T-helper 1 cell treated with Interleukin-12 subunit alpha and Interleukin-12 subunit beta and Interleukin-4 antibody, amounts not matched to agents 30 μg/mL and 1 μg/mL, for 36 hours (primary cell): ENCODE measurements at regions not wholly inside any gene's neighbourhood (a gene's known extent, or its start where the extent isn't known, plus 50 kb on each side); places are given as distances from the start of the nearest gene placed in this dataset.

Source experiments
- H3K27ac Mint-ChIP-seq: one replicate; pipeline ENCODE4 v1.8.0; 2021; ENCODE audit warnings: mild to moderate bottlenecking, mixed read lengths
- H3K27me3 Mint-ChIP-seq: one replicate; pipeline ENCODE4 v1.8.0; 2021; ENCODE audit warnings: low read depth, mixed read lengths
- H3K36me3 Mint-ChIP-seq: one replicate; pipeline ENCODE4 v1.8.0; 2021; ENCODE audit warnings: low read depth, mixed read lengths
- H3K4me1 Mint-ChIP-seq: one replicate; pipeline ENCODE4 v1.8.0; 2021; ENCODE audit warnings: low read depth, mixed read lengths
- H3K4me3 Mint-ChIP-seq: one replicate; pipeline ENCODE4 v1.8.0; 2021; ENCODE audit warnings: mild to moderate bottlenecking, moderate library complexity, mixed read lengths
- H3K9me3 Mint-ChIP-seq: one replicate; pipeline ENCODE4 v1.8.0; 2021; ENCODE audit warnings: mixed read lengths

DNA sequence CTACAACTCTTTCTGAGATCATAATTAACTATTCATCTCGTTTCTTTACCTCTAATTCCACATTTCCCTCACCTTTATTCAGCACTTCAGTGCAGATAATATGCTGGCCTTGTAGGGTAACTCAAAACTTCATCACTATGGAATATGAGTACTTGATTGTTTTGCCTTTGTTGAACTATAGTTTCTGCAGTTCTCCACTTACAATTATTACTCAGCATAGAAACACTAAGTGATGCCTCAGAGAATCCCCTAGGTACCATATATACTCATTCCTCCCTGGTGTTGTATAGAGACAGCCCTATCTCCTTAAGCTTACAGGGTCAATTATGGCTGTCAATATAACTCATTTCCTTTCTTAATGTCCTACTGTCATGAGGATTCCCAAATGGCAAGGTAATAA, 380.6 kb upstream of the RBMS3 start:
- Mint-ChIP-seq H3K27ac (no peak overlapping the region), H3K9me3 (peaks cover 10% of the 10 kb centered on the region), H3K4me1 (no peaks in the 10 kb centered on the region), H3K27me3 (no peaks in the 10 kb centered on the region), H3K36me3 (no peaks in the 10 kb centered on the region), H3K4me3 (no peak overlapping the region)

DNA sequence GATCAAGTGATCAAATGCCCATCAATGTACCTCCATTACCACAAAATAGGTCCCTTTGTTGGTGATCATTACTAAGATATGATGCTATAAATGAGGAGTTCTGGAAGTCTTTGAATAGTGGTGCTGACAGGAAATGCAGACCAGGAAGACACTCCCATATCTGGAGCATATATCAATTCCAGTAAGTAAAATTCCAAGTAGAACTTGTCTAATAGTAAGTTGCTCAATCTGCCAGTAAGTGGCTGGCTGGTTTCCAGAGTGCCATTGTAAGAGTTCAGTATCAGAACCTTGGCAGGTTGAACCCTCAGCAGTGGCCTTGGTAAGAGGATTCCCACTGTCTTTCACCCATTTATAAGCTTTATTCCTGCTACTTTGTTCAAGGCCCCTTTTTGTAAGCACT, 379.9 kb upstream of the RBMS3 start:
- Mint-ChIP-seq H3K4me1 (no peaks in the 10 kb centered on the region), H3K27me3 (no peaks in the 10 kb centered on the region), H3K4me3 (no peak overlapping the region), H3K36me3 (no peaks in the 10 kb centered on the region), H3K9me3 (peaks cover 10% of the 10 kb centered on the region), H3K27ac (no peak overlapping the region)

- no peaks in the 10 kb centered on the region for H3K4me1 Mint-ChIP-seq
- no peaks in the 10 kb centered on the region for H3K27me3 Mint-ChIP-seq
- no peak overlapping the region for H3K27ac Mint-ChIP-seq
- peaks cover 10% of the 10 kb centered on the region for H3K9me3 Mint-ChIP-seq
- no peak overlapping the region for H3K4me3 Mint-ChIP-seq
- H3K36me3 Mint-ChIP-seq = no peaks in the 10 kb centered on the region
Measured at GRCh38 chr3:28903171-28903601, 377.7 kb upstream of the RBMS3 start.

- Mint-ChIP-seq H3K4me1 (no peaks in the 10 kb centered on the region), H3K27me3 (no peaks in the 10 kb centered on the region), H3K36me3 (no peaks in the 10 kb centered on the region), H3K9me3 (peaks cover 10% of the 10 kb centered on the region), H3K27ac (no peak overlapping the region), H3K4me3 (no peak overlapping the region)
Measured at GRCh38 chr3:28905798-28906197, 375.1 kb upstream of the RBMS3 start.

DNA sequence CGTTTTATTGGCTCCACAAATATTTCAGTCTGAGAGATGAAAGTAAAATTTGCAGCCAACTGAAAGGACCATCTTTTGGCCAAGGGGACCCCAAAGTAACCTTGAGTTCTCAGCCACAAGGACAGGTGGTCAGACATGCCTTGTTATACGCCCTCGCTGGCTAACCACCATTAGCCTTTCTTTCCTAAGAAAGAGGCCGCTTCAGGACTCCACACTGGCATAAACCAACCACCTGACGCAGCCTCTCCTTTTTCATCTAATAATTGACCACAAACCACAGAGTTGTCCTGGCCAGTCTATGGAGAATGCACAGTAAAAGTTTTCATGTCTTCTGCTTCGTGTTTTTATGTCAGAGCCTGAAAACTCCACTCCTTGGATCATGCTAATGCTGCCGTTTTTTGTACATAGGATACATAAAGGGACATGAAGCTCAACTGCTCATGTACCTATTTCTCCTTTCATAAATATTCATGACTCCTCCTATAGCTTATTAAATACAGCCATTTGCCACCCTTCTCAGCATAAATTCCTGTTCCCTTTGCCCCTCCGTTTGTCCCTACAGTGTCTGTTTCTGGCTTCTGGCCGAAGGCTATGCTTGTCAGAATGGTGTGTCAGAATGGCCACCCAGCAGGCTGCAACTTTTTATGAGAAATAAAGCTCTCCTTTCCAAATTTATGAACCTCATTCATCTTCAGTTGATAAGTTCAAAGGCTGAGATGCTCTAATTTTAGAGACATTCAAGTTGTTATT, 374.1 kb upstream of the RBMS3 start:
- H3K27ac Mint-ChIP-seq = no peak overlapping the region
- H3K36me3 Mint-ChIP-seq = no peaks in the 10 kb centered on the region
- H3K4me1 Mint-ChIP-seq = no peaks in the 10 kb centered on the region
- peaks cover 10% of the 10 kb centered on the region for H3K9me3 Mint-ChIP-seq
- no peaks in the 10 kb centered on the region for H3K27me3 Mint-ChIP-seq
- H3K4me3 Mint-ChIP-seq = no peak overlapping the region

DNA sequence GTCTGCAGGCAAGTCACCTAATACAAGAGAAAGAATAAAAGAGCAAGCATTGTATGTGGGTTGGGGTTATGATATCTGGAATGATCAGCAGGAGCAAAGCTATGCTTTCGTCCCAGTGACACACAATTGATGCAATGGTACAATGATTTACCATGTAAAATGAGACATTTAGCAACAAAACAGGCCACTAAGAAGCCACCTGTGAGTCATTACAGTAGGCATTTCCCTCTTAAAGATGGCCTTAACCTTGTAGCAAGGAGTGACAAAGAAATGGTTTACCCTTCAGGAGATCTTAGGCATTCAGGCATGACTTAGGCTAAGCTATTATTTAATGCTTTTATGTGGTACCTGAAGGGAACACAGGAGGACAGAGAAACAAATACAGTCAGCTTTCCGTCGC, 373.3 kb upstream of the RBMS3 start:
- Mint-ChIP-seq H3K27ac (no peak overlapping the region), H3K4me3 (no peak overlapping the region), H3K36me3 (no peaks in the 10 kb centered on the region), H3K4me1 (peaks cover 3% of the 10 kb centered on the region), H3K27me3 (no peaks in the 10 kb centered on the region), H3K9me3 (peaks cover 7% of the 10 kb centered on the region)

DNA sequence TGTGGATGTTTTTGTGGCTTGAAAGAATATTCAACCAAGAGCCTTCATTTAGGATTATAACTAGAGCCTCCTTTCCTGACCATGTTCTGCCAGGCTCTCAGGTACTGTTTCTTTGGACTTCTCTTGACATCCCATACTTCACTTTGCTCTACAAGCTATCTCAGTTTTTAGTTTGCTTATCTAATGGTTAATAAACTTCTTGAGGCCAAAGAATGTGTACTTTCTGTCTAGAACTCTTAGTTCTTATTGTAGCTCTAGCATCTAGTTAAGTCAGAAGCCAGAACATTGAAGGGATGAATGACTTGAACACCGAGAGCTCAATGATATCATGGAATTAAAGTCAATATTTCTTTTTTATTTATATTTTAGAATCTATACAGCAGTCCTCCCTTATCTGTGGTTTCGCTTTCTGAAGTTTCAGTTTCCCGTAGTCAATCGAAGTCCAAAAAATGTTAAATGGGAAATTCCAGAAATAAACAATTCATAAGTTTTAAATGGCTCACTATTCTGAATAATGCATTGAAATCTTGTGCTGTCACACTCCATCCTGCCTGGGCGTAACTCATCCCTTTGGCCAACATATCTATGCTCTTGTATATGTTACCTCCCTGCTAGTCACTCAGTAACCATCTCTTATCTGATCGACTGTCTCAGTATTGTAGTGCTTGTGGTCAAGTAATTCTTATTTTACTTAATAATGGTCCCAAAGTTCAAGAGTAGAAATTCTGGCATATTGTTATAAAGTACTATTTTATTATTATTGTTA, 368.6 kb upstream of the RBMS3 start:
- no peaks in the 10 kb centered on the region for H3K9me3 Mint-ChIP-seq
- H3K27me3 Mint-ChIP-seq = peaks cover 8% of the 10 kb centered on the region
- H3K4me3 Mint-ChIP-seq = no peak overlapping the region
- H3K27ac Mint-ChIP-seq = no peak overlapping the region
- peaks cover 21% of the 10 kb centered on the region for H3K4me1 Mint-ChIP-seq
- H3K36me3 Mint-ChIP-seq = no peaks in the 10 kb centered on the region

DNA sequence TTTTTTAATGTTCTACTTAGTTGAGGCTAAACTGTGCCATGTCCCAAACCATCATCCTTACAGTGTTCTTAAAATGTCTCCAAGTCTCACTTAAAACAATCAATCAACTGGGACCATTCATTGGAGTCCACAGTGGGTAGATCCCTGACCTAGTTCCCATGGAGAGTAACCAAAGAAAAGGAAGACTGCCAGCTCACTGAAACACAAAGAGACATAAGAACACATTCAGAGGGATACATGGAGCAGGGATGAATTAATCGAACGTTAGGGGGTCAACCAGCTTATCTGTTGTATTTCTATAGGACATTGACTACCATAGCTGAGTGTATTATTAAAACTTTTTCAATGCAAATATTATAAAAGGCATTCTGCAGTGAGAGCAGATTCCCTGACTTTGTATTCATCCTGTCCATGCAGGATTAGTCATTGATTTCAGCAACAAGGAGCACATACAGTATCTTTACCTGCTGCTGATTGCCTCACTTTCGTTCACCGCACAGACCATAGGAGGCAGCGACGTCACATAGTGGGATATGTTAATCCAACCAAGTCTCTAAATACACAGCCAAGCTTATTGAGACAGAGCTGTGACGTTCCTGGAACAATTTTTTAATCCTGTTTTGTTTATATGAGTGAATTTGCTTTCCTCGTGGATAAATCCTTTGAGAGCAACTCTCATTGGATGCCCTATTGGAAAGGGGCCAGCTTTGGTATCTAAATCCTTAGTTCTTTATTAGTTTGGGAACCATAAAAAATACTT, 364.9 kb upstream of the RBMS3 start:
- H3K4me3 Mint-ChIP-seq = no peak overlapping the region
- H3K9me3 Mint-ChIP-seq = no peaks in the 10 kb centered on the region
- H3K4me1 Mint-ChIP-seq = peaks cover 26% of the 10 kb centered on the region
- H3K36me3 Mint-ChIP-seq = no peaks in the 10 kb centered on the region
- H3K27ac Mint-ChIP-seq = no peak overlapping the region
- peaks cover 8% of the 10 kb centered on the region for H3K27me3 Mint-ChIP-seq

- no peaks in the 10 kb centered on the region for H3K9me3 Mint-ChIP-seq
- peaks cover 8% of the 10 kb centered on the region for H3K27me3 Mint-ChIP-seq
- no peaks in the 10 kb centered on the region for H3K36me3 Mint-ChIP-seq
- no peak overlapping the region for H3K27ac Mint-ChIP-seq
- peaks cover 26% of the 10 kb centered on the region for H3K4me1 Mint-ChIP-seq
- peak overlapping the region; percentile 0 for H3K4me3 Mint-ChIP-seq
Measured at GRCh38 chr3:28916713-28917499, 364.0 kb upstream of the RBMS3 start.

- Mint-ChIP-seq H3K27ac (no peak overlapping the region), H3K36me3 (no peaks in the 10 kb centered on the region)
Measured at GRCh38 chr3:28917895-28918475, 362.9 kb upstream of the RBMS3 start.

GRCh38 chr3:28922376-28922775, 358.5 kb upstream of the RBMS3 start:
- Mint-ChIP-seq H3K27me3 (no peaks in the 10 kb centered on the region), H3K36me3 (no peaks in the 10 kb centered on the region), H3K4me3 (no peak overlapping the region), H3K9me3 (peaks cover 6% of the 10 kb centered on the region), H3K27ac (no peak overlapping the region), H3K4me1 (peaks cover 4% of the 10 kb centered on the region)

More at GRCh38 chr3:28917895-28918475, 362.9 kb upstream of the RBMS3 start:
- H3K4me1 Mint-ChIP-seq = peaks cover 23% of the 10 kb centered on the region
- H3K27me3 Mint-ChIP-seq = peaks cover 8% of the 10 kb centered on the region
- peaks cover 3% of the 10 kb centered on the region for H3K9me3 Mint-ChIP-seq
- H3K4me3 Mint-ChIP-seq = no peak overlapping the region

DNA sequence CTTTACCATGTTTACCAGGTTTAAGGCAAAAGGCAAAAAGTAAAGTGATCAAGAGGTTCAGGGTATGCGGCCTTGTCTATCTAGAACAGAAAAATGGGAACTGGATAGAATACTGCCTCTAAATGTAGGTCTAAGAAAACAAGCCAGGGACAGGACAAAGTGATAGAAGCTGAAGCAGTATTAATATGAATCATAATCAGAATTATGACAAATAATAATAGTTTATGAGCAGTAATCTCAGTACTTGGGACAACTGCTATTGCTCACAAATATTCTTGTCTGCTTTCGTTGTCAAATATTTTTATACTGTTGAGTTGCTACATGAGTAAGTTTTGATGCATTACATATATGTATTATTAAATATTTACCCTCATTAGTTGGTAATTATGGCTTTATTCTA, 356.9 kb upstream of the RBMS3 start:
- Mint-ChIP-seq H3K4me3 (no peak overlapping the region), H3K4me1 (no peaks in the 10 kb centered on the region), H3K27ac (no peak overlapping the region), H3K36me3 (no peaks in the 10 kb centered on the region), H3K9me3 (peaks cover 6% of the 10 kb centered on the region), H3K27me3 (no peaks in the 10 kb centered on the region)

- Mint-ChIP-seq H3K4me3 (no peak overlapping the region), H3K9me3 (peaks cover 6% of the 10 kb centered on the region), H3K27me3 (no peaks in the 10 kb centered on the region), H3K36me3 (no peaks in the 10 kb centered on the region), H3K4me1 (peaks cover 2% of the 10 kb centered on the region), H3K27ac (no peak overlapping the region)
Measured at GRCh38 chr3:28924744-28925360, 356.0 kb upstream of the RBMS3 start.
